Lower lobe of right lung (tissue), 2 donors: ENCODE measurements at regions not wholly inside any gene's neighbourhood (a gene's known extent, or its start where the extent isn't known, plus 50 kb on each side); places are given as distances from the start of the nearest gene placed in this dataset.

ENCODE experiments used
- ATAC-seq, 2 donors: fragments of 200-7000 bp; cut with Tn5 transposase; one replicate each; pipeline ENCODE4 v1.9.1; 2020 to 2022; ENCODE audit warnings: mild to moderate bottlenecking in 2 of 2, moderate library complexity in 2 of 2
- DNase-seq: peaks from one replicate; pipeline ENCODE4 v3.0.0-alpha.2; 2020
- H3K27ac ChIP-seq: fragments of 200-600 bp; one replicate; pipeline ENCODE4 v1.8.0; 2022
- H3K27me3 ChIP-seq: fragments of 200-600 bp; one replicate; pipeline ENCODE4 v1.8.0; 2022; ENCODE audit warnings: low read depth
- H3K36me3 ChIP-seq: fragments of 200-600 bp; one replicate; pipeline ENCODE4 v1.8.0; 2022; ENCODE audit warnings: mild to moderate bottlenecking
- H3K4me1 ChIP-seq: fragments of 200-600 bp; one replicate; pipeline ENCODE4 v1.8.0; 2022
- H3K4me3 ChIP-seq: fragments of 200-600 bp; one replicate; pipeline ENCODE4 v1.8.0; 2022; ENCODE audit warnings: mild to moderate bottlenecking
- H3K9me3 ChIP-seq: fragments of 200-600 bp; one replicate; pipeline ENCODE4 v1.8.0; 2022
- intact Hi-C: fragments of 100-400 bp; cut with DNase I; formaldehyde crosslinking; loops from one replicate; pipeline ENCODE4 v1.11.0; 2022
- TF ChIP-seq, protein P1 (sequence below): fragments of 200-600 bp; IDR thresholded peaks from one replicate; pipeline ENCODE4 v1.8.0; 2022; ENCODE audit warnings: antibody characterized with exemption, mild to moderate bottlenecking
- donor health status: DM: no; HTN: yes; CAD: no; lungs with severe emphysema.

DNA sequence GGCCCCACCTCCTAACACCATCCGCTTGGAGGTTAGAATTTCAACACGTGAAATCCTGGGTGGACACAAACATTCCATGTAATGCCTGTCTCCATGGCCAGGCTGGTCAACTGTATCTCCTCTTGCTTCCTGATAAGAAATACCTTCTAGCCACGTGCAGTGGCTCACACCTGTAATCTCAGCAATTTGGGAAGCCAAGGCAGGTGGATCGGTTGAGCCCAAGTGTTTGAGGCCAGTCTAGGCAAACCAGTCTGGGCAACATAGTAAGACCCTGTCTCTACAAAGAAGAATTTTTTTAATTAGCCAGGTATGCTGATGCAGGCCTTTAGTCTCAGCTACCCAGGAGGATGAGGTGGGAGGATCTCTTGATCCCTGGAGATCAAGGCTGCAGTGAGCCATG, 58.3 kb upstream of the GALNT2 start:
- DNase-seq, result no peak
- ATAC-seq, result no peak
- no peaks in the 10 kb centered on the region for H3K36me3 ChIP-seq
- no peak overlapping the region for H3K4me3 ChIP-seq
- TF ChIP-seq, protein P1, sequence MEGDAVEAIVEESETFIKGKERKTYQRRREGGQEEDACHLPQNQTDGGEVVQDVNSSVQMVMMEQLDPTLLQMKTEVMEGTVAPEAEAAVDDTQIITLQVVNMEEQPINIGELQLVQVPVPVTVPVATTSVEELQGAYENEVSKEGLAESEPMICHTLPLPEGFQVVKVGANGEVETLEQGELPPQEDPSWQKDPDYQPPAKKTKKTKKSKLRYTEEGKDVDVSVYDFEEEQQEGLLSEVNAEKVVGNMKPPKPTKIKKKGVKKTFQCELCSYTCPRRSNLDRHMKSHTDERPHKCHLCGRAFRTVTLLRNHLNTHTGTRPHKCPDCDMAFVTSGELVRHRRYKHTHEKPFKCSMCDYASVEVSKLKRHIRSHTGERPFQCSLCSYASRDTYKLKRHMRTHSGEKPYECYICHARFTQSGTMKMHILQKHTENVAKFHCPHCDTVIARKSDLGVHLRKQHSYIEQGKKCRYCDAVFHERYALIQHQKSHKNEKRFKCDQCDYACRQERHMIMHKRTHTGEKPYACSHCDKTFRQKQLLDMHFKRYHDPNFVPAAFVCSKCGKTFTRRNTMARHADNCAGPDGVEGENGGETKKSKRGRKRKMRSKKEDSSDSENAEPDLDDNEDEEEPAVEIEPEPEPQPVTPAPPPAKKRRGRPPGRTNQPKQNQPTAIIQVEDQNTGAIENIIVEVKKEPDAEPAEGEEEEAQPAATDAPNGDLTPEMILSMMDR, result no peak
- intact Hi-C loops, result no loop called here
- H3K27ac ChIP-seq, result no peak overlapping the region
- no peaks in the 10 kb centered on the region for H3K27me3 ChIP-seq
- H3K9me3 ChIP-seq, result no peaks in the 10 kb centered on the region
- no peaks in the 10 kb centered on the region for H3K4me1 ChIP-seq

DNA sequence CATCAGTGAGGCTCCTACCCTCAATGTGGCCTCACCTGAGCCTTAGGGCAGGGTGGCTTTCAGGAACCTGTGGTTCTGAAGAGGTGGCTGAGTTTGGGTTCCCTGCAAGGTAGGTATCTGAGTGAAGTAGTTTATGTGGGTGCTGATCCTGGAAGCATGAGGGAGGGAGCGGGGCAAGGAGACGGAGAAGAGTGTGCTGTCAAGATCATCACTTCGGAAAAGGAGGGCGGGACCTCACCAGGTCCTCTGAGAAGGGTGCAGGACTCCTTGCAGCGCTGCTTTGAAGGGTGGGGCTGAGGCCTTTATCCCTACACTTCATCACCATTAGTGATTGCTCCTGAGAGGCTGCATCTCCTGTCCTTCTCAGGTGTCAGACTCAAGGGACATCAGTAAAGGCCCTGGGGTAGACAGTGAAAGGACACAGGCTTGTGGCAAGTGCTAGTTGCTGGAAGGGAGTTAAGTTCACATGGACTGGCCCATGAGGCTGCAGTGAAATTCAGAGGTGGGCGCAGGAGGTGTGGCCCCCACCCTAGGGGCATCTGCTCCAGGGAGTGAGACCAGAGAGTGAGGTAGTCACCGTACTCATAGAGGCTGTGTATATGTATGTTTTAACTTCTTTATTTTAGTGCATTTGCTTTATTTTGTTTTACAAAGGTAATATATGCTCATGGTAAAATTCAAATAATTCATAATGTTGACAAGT, 57.3 kb upstream of the GALNT2 start:
- Histone ChIP-seq H3K4me3 (no peak overlapping the region), H3K27me3 (no peaks in the 10 kb centered on the region), H3K9me3 (no peaks in the 10 kb centered on the region), H3K4me1 (no peaks in the 10 kb centered on the region), H3K36me3 (no peaks in the 10 kb centered on the region), H3K27ac (no peak overlapping the region)
- DNase-seq (no peak), ATAC-seq (no peak)
- intact Hi-C loops, result no loop called here
- TF ChIP-seq, protein P1, result no peak

DNA sequence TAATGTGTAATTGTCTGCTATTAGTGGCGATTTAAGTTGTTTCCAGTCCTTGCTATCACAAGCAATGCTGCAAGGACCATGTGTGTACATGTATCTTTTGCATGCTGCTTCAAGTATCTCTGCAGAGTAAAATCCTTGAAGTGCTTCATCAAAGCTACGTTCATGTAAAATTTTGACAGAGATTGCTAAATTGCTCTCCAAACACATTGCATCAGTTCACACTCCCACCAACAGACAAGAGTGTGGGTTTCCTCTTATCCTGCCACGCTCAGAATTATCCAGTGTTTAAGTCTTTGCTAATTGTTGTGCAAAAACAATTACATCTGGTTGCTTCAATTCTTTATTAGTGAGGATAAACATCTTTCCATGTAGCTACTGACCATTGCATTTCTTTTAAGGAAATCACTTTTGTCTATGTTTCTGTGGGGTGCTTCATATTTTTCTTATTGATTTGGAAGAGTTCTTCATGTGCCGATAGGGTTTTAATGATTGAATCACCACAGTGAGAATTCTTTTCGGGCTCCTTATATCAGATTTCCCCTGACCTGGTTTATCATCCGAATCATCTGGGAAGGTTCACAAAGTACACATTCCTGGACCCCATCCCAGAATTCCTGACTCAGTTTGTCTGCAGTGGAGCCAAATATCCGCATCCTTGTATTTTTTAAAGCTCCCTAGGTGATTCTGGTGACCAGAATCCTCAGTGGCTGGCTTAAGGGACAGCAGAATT, 56.3 kb upstream of the GALNT2 start:
- Histone ChIP-seq H3K9me3 (no peaks in the 10 kb centered on the region), H3K27me3 (no peaks in the 10 kb centered on the region), H3K36me3 (no peaks in the 10 kb centered on the region), H3K27ac (no peak overlapping the region), H3K4me1 (no peaks in the 10 kb centered on the region), H3K4me3 (no peak overlapping the region)
- intact Hi-C loops, result no loop called here
- TF ChIP-seq, protein P1, result no peak
- ATAC-seq, result no peak
- DNase-seq, result no peak

DNA sequence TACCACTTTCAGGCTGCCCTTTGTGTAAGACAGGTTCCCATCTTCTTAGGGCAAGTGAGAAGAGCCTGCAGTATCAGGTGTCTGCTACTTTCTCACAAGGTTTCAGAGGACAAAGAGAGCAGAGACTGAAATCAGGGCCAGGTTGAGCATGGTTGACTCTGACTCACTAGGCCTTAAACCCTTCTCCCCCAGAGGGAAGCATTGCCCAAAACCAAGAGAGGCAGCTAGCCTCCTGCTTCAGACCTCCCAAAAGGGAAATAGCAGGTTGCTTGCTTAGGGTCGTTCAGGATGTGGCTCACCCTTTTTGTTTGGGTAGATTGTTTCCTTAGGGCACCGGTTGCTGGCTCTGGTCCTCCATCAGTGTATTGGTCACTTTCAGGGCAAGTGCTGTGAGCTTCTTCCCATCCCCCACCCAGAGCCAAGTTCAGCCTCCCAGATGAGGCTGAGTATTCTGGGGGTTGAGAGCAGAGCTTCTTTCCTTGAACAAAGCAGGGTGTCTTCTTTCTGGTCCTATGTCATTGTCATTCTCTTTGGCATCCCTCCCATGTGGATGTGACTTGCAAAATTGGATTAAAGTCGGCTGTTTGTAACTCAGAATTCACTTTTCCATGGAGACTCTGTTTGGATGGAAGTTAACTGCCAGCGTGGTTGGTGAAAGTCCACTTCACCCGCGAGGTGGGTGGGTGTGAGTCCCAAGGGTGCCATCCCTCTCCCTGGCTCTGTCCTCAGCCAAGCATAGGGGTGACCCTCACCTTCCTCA, 55.5 kb upstream of the GALNT2 start:
- Histone ChIP-seq H3K4me1 (no peaks in the 10 kb centered on the region), H3K36me3 (no peaks in the 10 kb centered on the region), H3K9me3 (no peaks in the 10 kb centered on the region), H3K4me3 (no peak overlapping the region), H3K27ac (no peak overlapping the region), H3K27me3 (no peaks in the 10 kb centered on the region)
- intact Hi-C loops, result no loop called here
- ATAC-seq (no peak), DNase-seq (no peak)
- TF ChIP-seq, protein P1, result no peak

DNA sequence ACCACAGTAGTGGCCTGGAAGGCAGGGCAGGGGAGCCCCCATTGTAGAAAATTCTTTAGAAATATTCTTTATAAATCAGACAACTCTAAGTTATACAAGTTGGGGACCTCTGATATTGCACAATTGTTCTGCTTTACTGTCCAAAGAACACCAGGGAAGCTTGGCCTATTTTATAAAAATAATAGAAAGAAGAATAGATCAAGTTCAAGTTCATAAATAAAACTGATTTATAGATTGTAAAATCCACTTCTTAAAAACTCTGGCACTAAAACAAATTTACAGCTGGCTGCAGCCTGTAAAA, 55.0 kb upstream of the GALNT2 start:
- ATAC-seq (no peak), DNase-seq (no peak)
- Histone ChIP-seq H3K27ac (no peak overlapping the region), H3K4me3 (no peak overlapping the region), H3K36me3 (no peaks in the 10 kb centered on the region), H3K4me1 (no peaks in the 10 kb centered on the region), H3K9me3 (no peaks in the 10 kb centered on the region), H3K27me3 (no peaks in the 10 kb centered on the region)
- TF ChIP-seq, protein P1, result no peak
- intact Hi-C loops, result no loop called here
